ENCODE measurements at regions not wholly inside any gene's neighbourhood (a gene's known extent, or its start where the extent isn't known, plus 50 kb on each side); places are given as distances from the start of the nearest gene placed in this dataset.

DNA sequence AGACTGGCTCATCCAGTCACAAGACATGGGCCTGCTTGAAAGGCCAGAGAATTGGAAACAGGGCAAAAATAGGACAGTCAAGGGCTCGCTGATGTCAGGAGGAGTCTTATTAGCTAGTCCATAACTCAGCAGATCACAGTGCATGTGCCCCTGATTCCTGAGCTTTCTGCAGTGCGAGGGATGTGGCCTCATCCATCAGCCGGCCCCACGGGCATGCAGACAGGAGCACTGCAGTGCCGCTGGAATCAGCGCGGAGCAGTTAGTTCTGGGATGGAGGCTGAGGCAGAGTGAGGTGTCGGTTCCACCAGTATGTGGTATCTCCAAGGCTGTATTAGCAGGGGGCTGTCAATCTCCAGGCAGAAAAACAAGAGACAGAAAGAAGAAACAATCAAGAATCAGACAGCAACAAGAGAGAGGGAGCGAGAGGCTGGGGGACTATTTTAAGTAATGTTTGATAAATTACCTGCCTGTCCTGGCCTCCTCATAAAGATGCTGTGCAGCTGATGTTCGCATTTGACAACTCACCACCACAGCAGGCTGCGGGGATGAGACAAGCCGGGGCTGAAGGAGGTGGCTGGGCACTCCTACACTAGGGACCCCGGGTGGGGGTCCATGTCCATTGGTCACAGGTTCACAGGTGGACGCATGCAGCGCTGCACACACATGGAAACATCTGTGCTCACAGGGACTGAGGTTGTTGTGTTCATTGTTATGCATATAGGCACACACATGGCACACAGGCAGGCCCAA, 167.2 kb downstream of the TRIM29 start:
- Histone ChIP-seq H3K27ac (no peak overlapping the region), H3K9ac (ENCODE audit: low read depth in 2 of 2, low read length in 2 of 2) (no peak overlapping the region), H3K4me1 (no peaks in the 10 kb centered on the region), H3K27me3 (no peaks in the 10 kb centered on the region), H3K4me3 (no peak overlapping the region), H3K9me3 (no peaks in the 10 kb centered on the region), H3K36me3 (no peaks in the 10 kb centered on the region)
- intact Hi-C loops (cut with DNase I) = no loop called here
- no peak for DNase-seq
- TF ChIP-seq, protein P1, sequence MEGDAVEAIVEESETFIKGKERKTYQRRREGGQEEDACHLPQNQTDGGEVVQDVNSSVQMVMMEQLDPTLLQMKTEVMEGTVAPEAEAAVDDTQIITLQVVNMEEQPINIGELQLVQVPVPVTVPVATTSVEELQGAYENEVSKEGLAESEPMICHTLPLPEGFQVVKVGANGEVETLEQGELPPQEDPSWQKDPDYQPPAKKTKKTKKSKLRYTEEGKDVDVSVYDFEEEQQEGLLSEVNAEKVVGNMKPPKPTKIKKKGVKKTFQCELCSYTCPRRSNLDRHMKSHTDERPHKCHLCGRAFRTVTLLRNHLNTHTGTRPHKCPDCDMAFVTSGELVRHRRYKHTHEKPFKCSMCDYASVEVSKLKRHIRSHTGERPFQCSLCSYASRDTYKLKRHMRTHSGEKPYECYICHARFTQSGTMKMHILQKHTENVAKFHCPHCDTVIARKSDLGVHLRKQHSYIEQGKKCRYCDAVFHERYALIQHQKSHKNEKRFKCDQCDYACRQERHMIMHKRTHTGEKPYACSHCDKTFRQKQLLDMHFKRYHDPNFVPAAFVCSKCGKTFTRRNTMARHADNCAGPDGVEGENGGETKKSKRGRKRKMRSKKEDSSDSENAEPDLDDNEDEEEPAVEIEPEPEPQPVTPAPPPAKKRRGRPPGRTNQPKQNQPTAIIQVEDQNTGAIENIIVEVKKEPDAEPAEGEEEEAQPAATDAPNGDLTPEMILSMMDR (IDR thresholded peaks at IDR 0.05) = no peak

DNA sequence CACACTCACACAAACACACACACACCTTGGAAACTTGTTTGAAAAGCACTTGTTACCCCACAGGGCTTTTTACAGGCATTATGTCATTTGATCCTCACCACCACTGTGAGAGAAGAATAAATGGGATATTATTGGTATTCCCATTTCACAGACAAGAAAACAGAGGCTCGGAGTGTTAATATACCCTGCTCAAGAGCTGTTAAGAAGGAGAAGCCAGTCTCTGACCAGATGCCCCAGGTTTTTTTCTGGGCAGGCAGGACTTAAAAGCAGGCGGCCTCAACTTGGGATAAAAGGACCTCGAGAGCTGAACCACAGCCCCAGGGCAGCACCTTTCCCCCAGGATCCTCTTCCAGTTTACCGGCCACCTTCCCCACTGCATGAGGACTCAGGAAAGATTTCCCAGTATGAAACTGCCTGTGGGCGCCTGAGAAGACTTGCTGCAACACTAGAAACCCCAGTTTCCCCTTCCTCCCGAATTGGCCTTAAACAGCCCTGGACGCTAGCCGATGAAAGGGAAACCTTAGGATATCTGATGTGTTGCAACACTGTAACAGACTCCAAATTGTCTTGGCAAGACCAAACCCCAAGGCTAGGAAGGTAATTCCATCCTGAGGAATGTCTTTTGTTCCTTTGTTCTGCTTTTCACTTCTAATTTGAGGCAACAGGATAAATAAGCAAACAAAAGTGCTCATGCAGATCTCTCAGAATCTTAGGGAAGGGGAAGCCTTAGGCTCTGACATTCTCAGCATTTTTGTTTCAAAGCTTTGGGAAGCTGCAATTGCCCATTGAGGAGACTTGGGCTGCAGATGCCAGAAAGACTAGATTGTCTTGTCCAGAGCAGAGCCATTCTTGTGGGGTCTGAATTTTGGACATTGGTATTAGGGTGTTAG, 173.5 kb downstream of the TRIM29 start:
- no peak overlapping the region for H3K4me3 ChIP-seq
- H3K9ac ChIP-seq (ENCODE audit: low read depth in 2 of 2, low read length in 2 of 2) = no peak overlapping the region
- H3K36me3 ChIP-seq = no peaks in the 10 kb centered on the region
- H3K27ac ChIP-seq = no peak overlapping the region
- TF ChIP-seq, protein P1 (IDR thresholded peaks at IDR 0.05) = no peak
- H3K27me3 ChIP-seq = no peaks in the 10 kb centered on the region
- H3K4me1 ChIP-seq = no peaks in the 10 kb centered on the region
- intact Hi-C loops (cut with DNase I) = no loop called here
- DNase-seq = no peak
- H3K9me3 ChIP-seq = no peaks in the 10 kb centered on the region

DNA sequence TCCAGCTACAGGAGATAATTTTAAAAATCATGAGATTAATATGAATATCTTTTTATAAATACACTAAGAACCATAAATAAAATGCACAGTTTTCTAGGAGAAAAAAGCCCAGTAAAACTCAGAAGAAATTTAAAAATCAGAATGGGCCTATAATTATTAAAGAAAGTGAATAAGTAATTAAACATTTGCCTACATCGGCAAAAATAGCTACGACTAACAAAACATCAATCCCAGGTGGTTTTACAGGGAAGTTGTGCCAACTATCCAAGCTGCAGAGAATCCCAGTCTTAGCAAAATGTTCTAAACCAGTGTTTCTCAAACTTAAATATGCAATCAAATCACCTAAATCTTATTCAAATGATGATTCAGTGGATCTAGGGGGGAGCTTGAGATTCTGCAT, 180.0 kb downstream of the TRIM29 start:
- no peak for DNase-seq
- intact Hi-C loops (cut with DNase I) = no loop called here
- TF ChIP-seq, protein P1 (IDR thresholded peaks at IDR 0.05) = no peak
- Histone ChIP-seq H3K36me3 (no peaks in the 10 kb centered on the region), H3K27me3 (no peaks in the 10 kb centered on the region), H3K4me1 (no peaks in the 10 kb centered on the region), H3K9ac (ENCODE audit: low read depth in 2 of 2, low read length in 2 of 2) (no peak overlapping the region), H3K27ac (no peak overlapping the region), H3K4me3 (no peak overlapping the region), H3K9me3 (no peaks in the 10 kb centered on the region)

DNA sequence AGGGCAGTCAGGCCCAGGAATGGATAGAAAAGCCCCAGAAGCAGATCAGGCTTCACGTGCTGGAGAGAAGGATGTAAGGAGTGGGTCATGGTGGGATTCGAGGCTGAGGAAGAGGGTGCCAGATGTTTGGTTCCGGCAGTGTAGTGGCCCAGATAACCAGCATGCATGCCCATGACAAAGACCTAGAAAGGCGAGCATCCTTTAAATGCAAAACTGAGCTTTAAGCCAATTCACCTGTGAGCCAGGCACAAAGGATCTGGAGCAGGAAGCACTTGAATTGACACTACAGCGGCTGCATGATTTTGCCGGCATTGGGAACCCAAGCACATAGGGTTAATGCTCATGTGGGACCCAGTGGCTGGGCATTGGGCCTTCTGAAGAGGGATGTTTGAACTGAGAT, 185.5 kb downstream of the TRIM29 start:
- intact Hi-C loops (cut with DNase I) = no loop called here

DNA sequence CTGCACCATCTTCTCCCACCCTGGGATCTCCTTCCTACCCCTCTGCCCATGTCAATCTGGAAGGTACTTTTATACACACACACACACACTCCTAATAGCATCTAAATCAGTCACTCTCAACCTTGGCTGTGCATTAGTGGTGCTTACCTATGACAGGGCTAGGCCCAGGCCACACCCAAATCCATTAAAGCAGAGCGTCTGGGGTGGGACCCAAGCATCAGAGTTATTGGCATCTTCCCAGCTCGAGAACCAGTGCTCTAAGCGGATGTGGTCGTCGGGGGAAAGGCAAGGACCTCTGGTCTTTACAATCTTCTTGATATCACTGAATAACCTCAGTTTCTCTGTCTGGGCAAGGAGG, 194.6 kb downstream of the TRIM29 start:
- intact Hi-C loops (cut with DNase I) = no loop called here

More for the DNA sequence above, 185.5 kb downstream of the TRIM29 start:
- Histone ChIP-seq H3K9ac (ENCODE audit: low read depth in 2 of 2, low read length in 2 of 2) (no peak overlapping the region), H3K9me3 (no peaks in the 10 kb centered on the region), H3K27ac (no peak overlapping the region), H3K36me3 (no peaks in the 10 kb centered on the region), H3K4me3 (no peak overlapping the region), H3K27me3 (no peaks in the 10 kb centered on the region), H3K4me1 (no peaks in the 10 kb centered on the region)
- TF ChIP-seq, protein P1 (IDR thresholded peaks at IDR 0.05) = no peak
- no peak for DNase-seq

More for the DNA sequence above, 194.6 kb downstream of the TRIM29 start:
- no peak overlapping the region for H3K27ac ChIP-seq
- H3K9me3 ChIP-seq = no peaks in the 10 kb centered on the region
- no peak overlapping the region for H3K4me3 ChIP-seq
- H3K27me3 ChIP-seq = no peaks in the 10 kb centered on the region
- no peak for DNase-seq
- no peak overlapping the region for H3K9ac ChIP-seq (ENCODE audit: low read depth in 2 of 2, low read length in 2 of 2)
- H3K4me1 ChIP-seq = no peaks in the 10 kb centered on the region
- H3K36me3 ChIP-seq = no peaks in the 10 kb centered on the region
- TF ChIP-seq, protein P1 (IDR thresholded peaks at IDR 0.05) = no peak
